ENCODE measurements at regions not wholly inside any gene's neighbourhood (a gene's known extent, or its start where the extent isn't known, plus 50 kb on each side); places are given as distances from the start of the nearest gene placed in this dataset.

GRCh38 chr13:67554286-67554685 lies 324.1 kb upstream of the PCDH9 start:
- TF ChIP-seq, protein P1, sequence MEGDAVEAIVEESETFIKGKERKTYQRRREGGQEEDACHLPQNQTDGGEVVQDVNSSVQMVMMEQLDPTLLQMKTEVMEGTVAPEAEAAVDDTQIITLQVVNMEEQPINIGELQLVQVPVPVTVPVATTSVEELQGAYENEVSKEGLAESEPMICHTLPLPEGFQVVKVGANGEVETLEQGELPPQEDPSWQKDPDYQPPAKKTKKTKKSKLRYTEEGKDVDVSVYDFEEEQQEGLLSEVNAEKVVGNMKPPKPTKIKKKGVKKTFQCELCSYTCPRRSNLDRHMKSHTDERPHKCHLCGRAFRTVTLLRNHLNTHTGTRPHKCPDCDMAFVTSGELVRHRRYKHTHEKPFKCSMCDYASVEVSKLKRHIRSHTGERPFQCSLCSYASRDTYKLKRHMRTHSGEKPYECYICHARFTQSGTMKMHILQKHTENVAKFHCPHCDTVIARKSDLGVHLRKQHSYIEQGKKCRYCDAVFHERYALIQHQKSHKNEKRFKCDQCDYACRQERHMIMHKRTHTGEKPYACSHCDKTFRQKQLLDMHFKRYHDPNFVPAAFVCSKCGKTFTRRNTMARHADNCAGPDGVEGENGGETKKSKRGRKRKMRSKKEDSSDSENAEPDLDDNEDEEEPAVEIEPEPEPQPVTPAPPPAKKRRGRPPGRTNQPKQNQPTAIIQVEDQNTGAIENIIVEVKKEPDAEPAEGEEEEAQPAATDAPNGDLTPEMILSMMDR (conservative IDR thresholded peaks at IDR 0.05; ENCODE audit: low read depth, low read length), result no peak
- no peak for TF ChIP-seq EZH2 (IDR thresholded peaks at IDR 0.05; ENCODE audit: borderline replicate concordance, low read depth, low read length, poor library complexity, severe bottlenecking)
- no peaks in the 10 kb centered on the region for H3K4me1 ChIP-seq (ENCODE audit: insufficient read depth, low read length, poor library complexity, severe bottlenecking)
- intact Hi-C loops (cut with micrococcal nuclease; ENCODE audit: unreplicated experiment), result no loop called here
- H3K4me3 ChIP-seq (ENCODE audit: low read depth, low read length, poor library complexity, severe bottlenecking), result no peak overlapping the region
- no TSS peak for BruUV-seq (replicated peaks)
- no peak for DNase-seq (ENCODE audit: low spot score)
- POLR2A ChIA-PET (ENCODE audit: low non-redundant PET), result no interaction called here
- H3K9me3 ChIP-seq (ENCODE audit: low read depth, low read length, poor library complexity, severe bottlenecking), result peaks cover 10% of the 10 kb centered on the region
- CTCF ChIA-PET, result no interaction called here
- no peak overlapping the region for H3K27ac ChIP-seq (ENCODE audit: low read depth, low read length, poor library complexity, severe bottlenecking)
- no peaks in the 10 kb centered on the region for H3K27me3 ChIP-seq (replicated peaks; ENCODE audit: insufficient read depth, low read depth, low read length, poor library complexity)
- H3K36me3 ChIP-seq (ENCODE audit: insufficient read depth, low read length, poor library complexity, severe bottlenecking), result no peaks in the 10 kb centered on the region

DNA sequence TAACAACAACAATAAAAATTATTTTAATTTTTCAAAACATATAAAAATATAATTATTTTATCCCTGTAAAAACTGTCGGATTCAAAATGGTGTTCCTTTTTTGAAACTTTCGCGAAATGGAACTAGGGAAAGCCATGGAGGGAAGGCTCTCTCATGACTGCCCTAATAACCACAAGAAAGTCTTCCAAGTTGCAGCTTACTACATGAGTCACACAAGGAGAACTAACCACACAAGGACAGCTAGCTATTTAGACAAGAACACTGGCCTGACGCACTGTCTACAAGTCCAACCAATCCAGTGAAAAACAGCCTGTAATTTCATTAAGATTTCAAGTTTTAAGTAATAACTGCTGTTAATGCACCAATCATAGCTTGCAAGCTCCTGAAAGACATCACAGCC lies 319.2 kb upstream of the PCDH9 start:
- no peak overlapping the region for H3K4me3 ChIP-seq (ENCODE audit: low read depth, low read length, poor library complexity, severe bottlenecking)
- no peak overlapping the region for H3K27ac ChIP-seq (ENCODE audit: low read depth, low read length, poor library complexity, severe bottlenecking)
- ChIA-PET CTCF (no interaction called here), POLR2A (ENCODE audit: low non-redundant PET) (no interaction called here)
- no peaks in the 10 kb centered on the region for H3K36me3 ChIP-seq (ENCODE audit: insufficient read depth, low read length, poor library complexity, severe bottlenecking)
- H3K4me1 ChIP-seq (ENCODE audit: insufficient read depth, low read length, poor library complexity, severe bottlenecking), result no peaks in the 10 kb centered on the region
- no TSS peak for BruUV-seq (replicated peaks)
- no peaks in the 10 kb centered on the region for H3K27me3 ChIP-seq (replicated peaks; ENCODE audit: insufficient read depth, low read depth, low read length, poor library complexity)
- TF ChIP-seq EZH2 (IDR thresholded peaks at IDR 0.05; ENCODE audit: borderline replicate concordance, low read depth, low read length, poor library complexity, severe bottlenecking), result no peak
- TF ChIP-seq, protein P1 (conservative IDR thresholded peaks at IDR 0.05; ENCODE audit: low read depth, low read length), result no peak
- H3K9me3 ChIP-seq (ENCODE audit: low read depth, low read length, poor library complexity, severe bottlenecking), result no peaks in the 10 kb centered on the region
- DNase-seq (ENCODE audit: low spot score), result no peak
- intact Hi-C loops (cut with micrococcal nuclease; ENCODE audit: unreplicated experiment), result no loop called here

DNA sequence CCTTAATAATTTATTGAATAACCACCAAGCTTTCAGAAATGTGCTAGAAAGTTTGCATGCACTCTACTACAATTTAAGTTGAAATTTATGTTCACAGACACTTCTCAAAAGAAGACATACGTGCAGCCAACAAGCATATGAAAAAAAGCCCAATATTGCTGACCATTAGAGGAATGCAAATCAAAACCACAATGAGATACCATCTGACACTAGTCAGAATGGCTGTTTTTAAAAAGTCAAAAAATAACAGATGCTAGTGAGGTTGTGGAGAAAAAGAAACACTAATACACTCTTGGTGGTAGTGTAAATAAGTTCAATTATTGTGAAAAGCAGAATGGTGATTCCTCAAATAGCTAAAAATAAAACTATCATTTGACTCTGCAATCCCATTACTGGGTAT lies 308.8 kb upstream of the PCDH9 start:
- H3K9me3 ChIP-seq (ENCODE audit: low read depth, low read length, poor library complexity, severe bottlenecking), result no peaks in the 10 kb centered on the region
- no peak overlapping the region for H3K27ac ChIP-seq (ENCODE audit: low read depth, low read length, poor library complexity, severe bottlenecking)
- POLR2A ChIA-PET (ENCODE audit: low non-redundant PET), result no interaction called here
- H3K4me3 ChIP-seq (ENCODE audit: low read depth, low read length, poor library complexity, severe bottlenecking), result no peak overlapping the region
- no peak for TF ChIP-seq EZH2 (IDR thresholded peaks at IDR 0.05; ENCODE audit: borderline replicate concordance, low read depth, low read length, poor library complexity, severe bottlenecking)
- TF ChIP-seq, protein P1 (conservative IDR thresholded peaks at IDR 0.05; ENCODE audit: low read depth, low read length), result no peak
- CTCF ChIA-PET, result no interaction called here
- H3K4me1 ChIP-seq (ENCODE audit: insufficient read depth, low read length, poor library complexity, severe bottlenecking), result no peaks in the 10 kb centered on the region
- H3K36me3 ChIP-seq (ENCODE audit: insufficient read depth, low read length, poor library complexity, severe bottlenecking), result no peaks in the 10 kb centered on the region
- DNase-seq (ENCODE audit: low spot score), result no peak
- no peaks in the 10 kb centered on the region for H3K27me3 ChIP-seq (replicated peaks; ENCODE audit: insufficient read depth, low read depth, low read length, poor library complexity)
- intact Hi-C loops (cut with micrococcal nuclease; ENCODE audit: unreplicated experiment), result no loop called here
- BruUV-seq (replicated peaks), result no TSS peak

Measured in A673 (cell line).